ENCODE measurements at regions not wholly inside any gene's neighbourhood (a gene's known extent, or its start where the extent isn't known, plus 50 kb on each side); places are given as distances from the start of the nearest gene placed in this dataset.

DNA sequence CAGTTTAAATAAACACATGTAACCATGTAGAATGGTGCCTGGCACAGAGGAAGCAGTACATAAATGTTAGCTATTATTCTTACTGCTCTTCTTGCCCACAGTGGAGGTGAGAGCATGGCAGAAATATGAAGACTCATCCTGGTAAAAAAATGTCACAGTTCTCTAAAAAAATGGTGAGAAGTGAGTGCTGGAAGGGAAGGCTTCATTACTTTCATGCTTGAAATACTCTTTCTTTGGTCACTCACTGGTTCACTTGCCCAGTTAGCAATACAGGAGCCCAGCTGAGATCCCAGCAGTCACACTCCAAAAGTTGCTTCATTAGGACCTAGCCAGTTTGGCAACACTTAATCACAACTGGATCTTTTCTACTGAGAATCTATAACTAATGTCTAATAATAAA is 1017.2 kb downstream of the TUSC7 start:
- TF ChIP-seq GATA2 (IDR thresholded peaks at IDR 0.05; ENCODE audit: low read depth, low read length): no peak
- TF ChIP-seq GATA3 (IDR thresholded peaks at IDR 0.05; ENCODE audit: low read depth, low read length): no peak
